GM18868 (cell line): ENCODE measurements at regions not wholly inside any gene's neighbourhood (a gene's known extent, or its start where the extent isn't known, plus 50 kb on each side); places are given as distances from the start of the nearest gene placed in this dataset.
"Not testable (repeated sequence)": the region's sequence is repeated elsewhere in the genome, so short reads cannot be mapped to it uniquely, and the experiment has no call there.

ENCODE experiments used
- ATAC-seq: cut with Tn5 transposase; IDR thresholded peaks from one replicate; pipeline ENCODE4 v1.9.1; 2021; ENCODE audit warnings: mild to moderate bottlenecking, moderate library complexity; ENCODE audit not compliant: unreplicated experiment

DNA sequence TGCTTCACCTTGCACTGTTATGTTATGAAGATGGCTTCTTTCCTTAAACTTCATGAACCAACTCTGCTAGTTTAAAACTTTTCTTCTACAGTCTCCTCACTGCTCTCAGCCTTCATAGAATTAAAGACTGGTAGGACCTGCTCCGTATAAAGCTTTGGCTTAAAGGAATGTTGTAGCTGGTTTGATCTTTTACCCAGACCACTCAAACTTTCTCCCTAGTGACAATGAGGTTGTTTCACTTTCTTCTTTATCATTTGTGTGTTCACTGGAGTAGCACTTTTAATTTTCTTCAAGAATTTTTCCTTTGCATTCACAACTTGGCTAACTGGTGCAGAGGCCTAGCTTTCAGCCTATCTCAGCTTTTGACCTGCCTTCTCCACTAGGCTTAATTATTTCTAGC lies 316.4 kb upstream of the RNF32 start:
- no peak for ATAC-seq

- ATAC-seq, result not testable (repeated sequence)
Measured at GRCh38 chr7:156321430-156321829, 319.1 kb upstream of the RNF32 start.

DNA sequence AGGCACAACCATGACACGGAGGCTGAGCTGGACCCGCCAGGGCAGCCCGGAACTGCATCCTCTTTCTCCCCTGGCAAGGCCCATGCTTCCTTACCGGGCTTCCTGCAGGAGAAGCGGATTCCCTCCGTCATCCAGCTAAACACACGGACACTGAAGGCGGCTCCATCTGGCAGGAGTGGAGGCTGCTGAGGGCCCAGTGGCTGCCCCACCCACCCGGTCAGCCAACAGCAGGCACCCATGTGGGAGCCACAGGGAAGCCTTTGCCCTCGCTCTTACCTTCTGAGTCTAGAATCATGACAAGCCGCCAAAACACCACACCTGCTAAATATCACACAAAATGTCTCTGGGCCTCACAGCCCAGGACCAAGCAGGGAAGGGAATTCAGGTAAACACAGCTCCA lies 321.6 kb upstream of the RNF32 start:
- ATAC-seq, result no peak

DNA sequence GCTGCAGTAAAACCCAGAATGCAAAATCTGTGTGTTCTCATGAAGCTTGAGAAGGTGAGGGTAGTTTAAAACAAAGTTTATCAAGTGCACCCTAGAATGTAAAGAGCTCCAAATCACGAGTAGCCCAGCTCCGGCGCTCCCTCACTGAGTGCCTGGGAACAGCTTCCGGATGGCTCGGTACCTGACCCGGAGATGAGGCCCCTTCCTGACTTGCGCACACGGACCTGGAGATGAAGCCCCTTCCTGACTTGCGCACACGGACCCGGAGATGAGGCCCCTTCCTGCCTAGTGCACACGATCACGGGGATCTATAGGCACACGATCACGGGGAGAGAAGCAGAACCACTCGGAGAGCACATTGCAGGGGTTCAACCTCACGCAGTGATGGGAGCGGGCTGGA lies 322.1 kb upstream of the RNF32 start:
- ATAC-seq, result no peak

DNA sequence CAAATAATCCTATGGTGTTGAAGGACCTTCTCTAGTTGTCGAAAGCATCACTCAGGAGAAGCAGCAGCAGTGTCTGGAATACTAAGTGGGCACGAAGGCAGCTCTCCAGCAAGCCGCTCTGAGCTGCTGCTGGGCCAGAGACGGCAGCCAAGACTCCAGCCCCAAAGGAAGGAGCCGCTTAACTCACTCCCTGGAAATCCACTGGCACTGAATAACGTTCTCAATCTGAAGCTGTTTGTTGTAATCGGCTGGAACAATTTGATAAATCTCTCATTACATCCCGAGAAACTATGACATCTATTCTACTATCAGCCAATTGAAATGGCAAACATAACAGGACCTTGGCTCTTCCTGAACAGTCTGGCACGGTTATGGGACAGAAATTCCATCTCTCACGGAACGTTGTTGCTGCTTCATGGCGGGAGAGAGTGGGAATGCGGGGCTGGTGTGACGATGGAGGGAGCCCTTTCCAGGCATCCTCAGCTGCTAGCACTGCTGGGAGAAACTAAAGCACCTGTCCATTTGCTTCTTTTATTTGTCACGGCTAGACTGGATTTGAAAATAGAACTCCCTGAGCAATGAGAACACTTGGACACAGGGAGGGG lies 331.5 kb upstream of the RNF32 start:
- no peak for ATAC-seq

DNA sequence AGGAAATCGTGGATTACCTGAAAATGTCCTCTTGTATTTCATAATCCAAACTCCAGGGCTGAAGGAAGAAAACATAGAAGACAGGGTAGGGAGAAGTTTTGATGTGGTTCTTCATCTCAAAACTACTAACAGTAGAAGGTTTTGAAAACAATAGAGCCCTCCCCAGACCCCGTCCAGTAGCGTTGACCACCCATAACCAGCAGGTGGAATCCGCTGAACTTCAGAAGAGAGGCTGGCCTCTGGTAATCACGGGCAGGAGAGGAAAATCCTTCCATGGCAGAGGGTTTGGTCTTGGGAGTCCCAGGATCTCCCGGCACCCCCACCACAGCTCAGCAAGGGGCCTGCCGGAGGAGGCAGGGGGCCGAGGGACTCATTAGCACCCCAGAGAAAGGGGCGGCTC lies 333.4 kb upstream of the RNF32 start:
- ATAC-seq, result no peak

DNA sequence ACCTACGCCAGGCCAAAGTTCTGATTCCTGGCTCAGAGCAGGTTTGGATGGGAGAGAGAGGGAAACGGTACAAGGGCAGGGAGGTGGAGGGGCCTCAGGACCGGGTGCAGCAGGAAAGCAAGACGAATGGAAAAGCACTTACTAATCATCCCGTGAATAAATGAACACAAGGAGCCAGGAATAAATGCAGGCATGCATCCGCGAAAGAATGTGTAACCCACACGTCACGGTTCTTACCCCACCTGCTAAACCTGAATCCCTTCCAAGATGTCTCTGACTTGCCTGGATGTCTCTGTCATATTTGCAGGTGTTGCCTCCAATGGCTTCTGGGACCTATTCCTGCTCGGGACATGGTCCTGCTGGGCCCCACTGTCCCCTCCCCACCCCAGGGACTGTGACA lies 335.2 kb upstream of the RNF32 start:
- no peak for ATAC-seq

DNA sequence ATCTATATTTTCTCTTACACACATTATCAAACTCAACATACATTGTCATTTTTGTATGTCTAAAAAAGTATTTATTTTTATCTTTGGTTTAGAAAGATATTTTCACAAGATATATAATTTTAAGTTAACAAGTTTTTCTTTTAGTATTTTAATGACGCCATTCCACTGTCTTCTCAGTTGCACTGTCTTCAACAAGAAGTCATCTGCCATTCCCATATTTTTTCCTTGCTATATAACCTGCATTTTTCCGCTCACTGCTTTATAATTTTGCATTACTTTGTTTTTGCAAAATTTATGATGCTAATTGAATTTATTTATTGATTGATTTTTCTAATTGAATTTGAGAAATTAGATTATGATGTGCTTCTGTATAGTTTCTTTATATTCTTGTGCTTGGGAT lies 357.8 kb upstream of the RNF32 start:
- ATAC-seq, result no peak

DNA sequence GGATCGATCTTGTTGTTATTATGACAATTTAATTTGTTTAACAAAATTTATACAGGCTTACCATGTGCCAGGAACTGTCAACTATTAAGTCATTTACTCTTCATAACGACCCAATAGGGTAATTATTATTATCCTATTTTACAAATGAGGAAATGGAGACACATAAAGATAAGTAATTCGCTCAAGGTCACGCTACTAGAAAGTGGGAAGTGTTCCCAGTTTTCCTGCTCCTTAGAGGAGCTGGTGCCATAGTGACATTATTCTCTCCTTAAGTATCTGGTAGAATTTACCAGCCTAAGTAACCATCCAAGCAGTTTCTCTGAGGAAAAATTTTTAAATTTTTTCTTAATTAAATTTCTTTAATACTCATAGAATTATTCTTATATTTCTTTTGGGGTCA lies 360.9 kb upstream of the RNF32 start:
- ATAC-seq, result no peak

GRCh38 chr7:156275292-156275691 lies 365.3 kb upstream of the RNF32 start:
- ATAC-seq, result no peak

DNA sequence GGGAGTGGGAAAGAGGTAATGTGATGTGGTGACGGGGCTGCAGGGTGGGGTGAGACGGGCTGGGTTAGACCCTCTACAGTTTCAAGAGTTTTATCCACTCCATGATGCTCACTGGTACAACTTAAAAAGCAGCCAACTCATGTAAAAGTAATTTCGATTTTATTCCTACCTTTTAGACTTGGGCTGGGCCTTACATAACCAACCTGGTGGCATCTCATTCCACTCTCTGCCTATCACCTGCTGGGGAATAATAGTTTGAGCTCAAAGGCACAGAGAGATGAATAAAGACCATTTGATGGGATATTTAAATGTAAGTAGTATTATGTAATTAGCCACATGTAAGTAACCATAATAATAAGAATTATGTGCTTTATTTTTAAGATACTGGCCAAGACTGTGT lies 366.0 kb upstream of the RNF32 start:
- no peak for ATAC-seq

GRCh38 chr7:156261581-156261980 lies 379.0 kb upstream of the RNF32 start:
- ATAC-seq, result no peak

DNA sequence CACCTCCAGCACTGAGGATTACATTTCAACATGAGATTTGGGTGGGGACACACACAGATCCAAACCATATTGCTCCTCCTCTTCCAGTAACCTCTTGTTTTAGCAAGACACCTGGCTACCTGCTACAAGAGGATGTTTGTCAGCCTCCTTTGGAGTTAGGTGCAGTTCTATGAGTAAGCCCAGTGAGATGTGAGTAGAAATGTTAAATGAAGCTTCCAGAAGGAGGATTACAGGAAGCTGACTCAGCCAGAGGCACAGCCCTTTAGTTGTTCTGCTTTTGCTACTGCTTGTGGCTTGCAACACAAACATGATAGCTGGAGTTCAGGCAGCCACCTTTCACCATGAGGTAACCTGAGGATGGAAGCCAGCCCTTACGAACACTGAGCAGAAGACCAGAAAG lies 382.7 kb upstream of the RNF32 start:
- ATAC-seq, result no peak

GRCh38 chr7:156255635-156256034 lies 384.9 kb upstream of the RNF32 start:
- ATAC-seq, result no peak

- ATAC-seq, result no peak
Measured at GRCh38 chr7:156251861-156252260, 388.7 kb upstream of the RNF32 start.

- ATAC-seq, result no peak
Measured at GRCh38 chr7:156240532-156240931, 400.0 kb upstream of the RNF32 start.

DNA sequence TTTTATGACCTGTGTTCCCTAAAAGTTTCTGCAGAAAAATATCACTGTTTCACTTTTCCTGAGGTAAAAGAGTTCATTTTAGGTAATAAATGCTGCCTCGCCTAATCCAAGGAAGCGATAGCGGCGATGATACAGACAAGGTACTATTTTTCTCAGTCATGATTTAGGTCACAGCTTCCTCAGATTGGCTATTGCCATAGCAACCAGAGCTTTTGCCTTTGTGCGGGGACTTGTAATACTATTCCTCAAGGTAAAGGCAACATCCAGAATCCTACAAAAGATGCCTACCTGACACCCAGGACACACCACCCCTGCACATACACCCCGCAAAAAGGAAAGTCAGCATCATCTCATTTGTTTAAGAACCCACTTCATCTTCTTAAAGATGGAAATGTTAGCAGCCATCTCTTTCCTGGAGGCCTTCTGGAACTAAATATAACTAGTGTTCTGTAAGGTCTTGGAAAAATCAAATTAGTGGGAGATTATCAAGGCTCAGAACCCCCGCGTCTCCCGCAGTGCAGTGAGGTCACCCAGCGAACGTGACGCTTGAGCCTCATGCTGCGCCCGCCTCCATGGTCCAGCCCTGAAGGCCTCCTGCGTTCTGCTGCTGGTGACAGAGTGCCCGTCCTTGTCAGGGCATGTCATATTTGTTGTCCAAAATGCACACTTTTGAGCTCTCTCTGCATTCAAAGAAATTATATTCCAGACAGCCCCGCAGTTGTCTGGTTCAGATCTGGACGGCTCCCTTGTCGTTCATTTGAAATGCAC lies 402.0 kb upstream of the RNF32 start:
- no peak for ATAC-seq

- ATAC-seq, result no peak
Measured at GRCh38 chr7:156237614-156238013, 403.0 kb upstream of the RNF32 start.

- no peak for ATAC-seq
Measured at GRCh38 chr7:156236936-156237599, 403.5 kb upstream of the RNF32 start.

DNA sequence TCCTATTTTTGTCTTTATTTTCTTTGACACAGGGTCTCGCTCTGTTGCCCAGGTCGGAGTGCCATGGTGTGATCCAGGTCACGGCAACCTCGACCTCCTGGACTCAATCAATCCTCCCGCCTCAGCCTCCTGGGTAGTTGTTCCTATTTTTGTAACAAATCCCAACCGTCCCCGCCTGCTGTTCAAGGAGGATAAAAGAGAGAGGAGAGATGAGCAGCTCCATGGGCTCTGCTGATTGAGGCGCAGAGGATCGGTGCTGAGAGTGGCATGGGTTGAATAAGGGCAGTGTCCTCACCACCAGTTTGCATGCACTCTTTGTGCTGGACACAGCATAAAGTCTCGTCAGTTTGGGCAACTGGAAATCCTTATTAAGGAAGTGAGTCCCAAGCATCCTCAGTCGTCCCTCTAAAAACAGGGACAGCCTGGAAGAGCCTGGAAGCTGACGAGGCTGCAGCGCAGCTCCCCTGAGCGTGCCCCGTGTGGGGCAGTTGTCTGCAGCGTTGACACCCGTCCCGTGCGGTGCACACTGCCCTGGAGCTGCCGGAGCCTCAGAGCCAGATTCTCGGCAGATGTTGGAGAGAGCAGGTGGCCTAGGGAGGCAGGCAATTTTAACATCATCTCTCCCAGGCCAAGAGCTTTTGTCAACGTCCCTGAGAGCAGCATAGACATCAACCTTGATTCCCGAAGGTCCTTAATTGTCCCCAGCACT lies 404.2 kb upstream of the RNF32 start:
- ATAC-seq, result no peak

- ATAC-seq, result no peak
Measured at GRCh38 chr7:156234666-156235494, 405.7 kb upstream of the RNF32 start.
